ENCODE measurements at regions not wholly inside any gene's neighbourhood (a gene's known extent, or its start where the extent isn't known, plus 50 kb on each side); places are given as distances from the start of the nearest gene placed in this dataset.

GRCh38 chr22:48536541-48537342, 1290.9 kb downstream of the BRD1 start:
- no peak for TF ChIP-seq CTCF (IDR thresholded peaks at IDR 0.05)
- Histone ChIP-seq H3K27ac (no peak overlapping the region), H3K36me3 (no peaks in the 10 kb centered on the region), H3K4me3 (no peak overlapping the region), H3K4me1 (no peaks in the 10 kb centered on the region), H3K9me3 (no peaks in the 10 kb centered on the region), H3K27me3 (no peaks in the 10 kb centered on the region)
- no peak for DNase-seq (ENCODE audit: low spot score)

- Histone ChIP-seq H3K27me3 (no peaks in the 10 kb centered on the region), H3K9me3 (no peaks in the 10 kb centered on the region), H3K36me3 (no peaks in the 10 kb centered on the region), H3K4me3 (no peak overlapping the region), H3K4me1 (no peaks in the 10 kb centered on the region), H3K27ac (no peak overlapping the region)
- no peak for DNase-seq (ENCODE audit: low spot score)
- no peak for TF ChIP-seq CTCF (IDR thresholded peaks at IDR 0.05)
These were observed 1291.7 kb downstream of the BRD1 start for GRCh38 chr22:48535868-48536540.

GRCh38 chr22:48534395-48534958, 1293.2 kb downstream of the BRD1 start:
- no peak for TF ChIP-seq CTCF (IDR thresholded peaks at IDR 0.05)

GRCh38 chr22:48532986-48533385, 1294.7 kb downstream of the BRD1 start:
- no peak overlapping the region for H3K27ac ChIP-seq
- no peaks in the 10 kb centered on the region for H3K36me3 ChIP-seq
- H3K4me1 ChIP-seq = no peaks in the 10 kb centered on the region
- no peaks in the 10 kb centered on the region for H3K9me3 ChIP-seq
- H3K4me3 ChIP-seq = no peak overlapping the region
- TF ChIP-seq CTCF (IDR thresholded peaks at IDR 0.05) = no peak
- no peaks in the 10 kb centered on the region for H3K27me3 ChIP-seq
- DNase-seq (ENCODE audit: low spot score) = no peak

More at GRCh38 chr22:48534395-48534958, 1293.2 kb downstream of the BRD1 start:
- Histone ChIP-seq H3K4me1 (no peaks in the 10 kb centered on the region), H3K27me3 (no peaks in the 10 kb centered on the region), H3K27ac (no peak overlapping the region), H3K36me3 (no peaks in the 10 kb centered on the region), H3K4me3 (no peak overlapping the region), H3K9me3 (no peaks in the 10 kb centered on the region)
- DNase-seq (ENCODE audit: low spot score) = no peak

GRCh38 chr22:48531761-48532435, 1295.8 kb downstream of the BRD1 start:
- no peak for DNase-seq (ENCODE audit: low spot score)
- Histone ChIP-seq H3K27ac (no peak overlapping the region), H3K4me1 (no peaks in the 10 kb centered on the region), H3K9me3 (no peaks in the 10 kb centered on the region), H3K4me3 (no peak overlapping the region), H3K36me3 (no peaks in the 10 kb centered on the region), H3K27me3 (no peaks in the 10 kb centered on the region)
- no peak for TF ChIP-seq CTCF (IDR thresholded peaks at IDR 0.05)

Measured in right atrium auricular region (tissue), 2 donors.